ENCODE measurements at regions not wholly inside any gene's neighbourhood (a gene's known extent, or its start where the extent isn't known, plus 50 kb on each side); places are given as distances from the start of the nearest gene placed in this dataset.

- DNase-seq (ENCODE audit: low read depth in 1 of 2, low spot score in 1 of 2) = no peak
Measured at GRCh38 chr15:53307952-53308624, 451.4 kb downstream of the WDR72 start.

DNA sequence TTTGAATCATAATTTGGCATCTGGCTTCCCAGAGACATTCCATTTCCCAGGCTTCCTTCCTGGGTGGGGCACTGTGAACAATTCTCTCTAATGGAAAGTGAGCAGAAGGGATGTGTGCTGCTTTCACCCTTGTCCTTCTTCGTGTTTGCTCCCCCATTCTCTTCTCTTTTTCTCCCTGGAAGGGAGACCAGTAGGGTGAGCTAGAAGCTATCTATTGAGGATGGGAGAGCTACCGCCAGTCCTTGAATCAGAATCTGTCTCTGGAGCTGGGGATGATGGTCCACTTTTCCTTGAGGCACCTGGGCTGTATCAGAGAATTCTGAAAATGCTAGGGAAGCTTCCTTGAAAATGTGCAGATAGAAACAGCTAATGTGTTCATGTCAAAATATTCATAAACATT, 453.9 kb downstream of the WDR72 start:
- DNase-seq (ENCODE audit: low read depth in 1 of 2, low spot score in 1 of 2) = no peak

- no peak for DNase-seq (ENCODE audit: low read depth in 1 of 2, low spot score in 1 of 2)
Measured at GRCh38 chr15:53305101-53305500, 454.4 kb downstream of the WDR72 start.

- DNase-seq (ENCODE audit: low read depth in 1 of 2, low spot score in 1 of 2) = no peak
Measured at GRCh38 chr15:53297828-53298227, 461.6 kb downstream of the WDR72 start.

- no peak for DNase-seq (ENCODE audit: low read depth in 1 of 2, low spot score in 1 of 2)
Measured at GRCh38 chr15:53296603-53297002, 462.9 kb downstream of the WDR72 start.

GRCh38 chr15:53295574-53295973, 463.9 kb downstream of the WDR72 start:
- no peak for DNase-seq (ENCODE audit: low read depth in 1 of 2, low spot score in 1 of 2)

- DNase-seq (ENCODE audit: low read depth in 1 of 2, low spot score in 1 of 2) = no peak
Measured at GRCh38 chr15:53288542-53288941, 470.9 kb downstream of the WDR72 start.

- no peak for DNase-seq (ENCODE audit: low read depth in 1 of 2, low spot score in 1 of 2)
Measured at GRCh38 chr15:53274630-53275029, 484.5 kb upstream of the ONECUT1 start.

GRCh38 chr15:53272116-53272515, 482.0 kb upstream of the ONECUT1 start:
- no peak for DNase-seq (ENCODE audit: low read depth in 1 of 2, low spot score in 1 of 2)

- DNase-seq (ENCODE audit: low read depth in 1 of 2, low spot score in 1 of 2) = no peak
Measured at GRCh38 chr15:53266176-53266575, 476.0 kb upstream of the ONECUT1 start.

DNA sequence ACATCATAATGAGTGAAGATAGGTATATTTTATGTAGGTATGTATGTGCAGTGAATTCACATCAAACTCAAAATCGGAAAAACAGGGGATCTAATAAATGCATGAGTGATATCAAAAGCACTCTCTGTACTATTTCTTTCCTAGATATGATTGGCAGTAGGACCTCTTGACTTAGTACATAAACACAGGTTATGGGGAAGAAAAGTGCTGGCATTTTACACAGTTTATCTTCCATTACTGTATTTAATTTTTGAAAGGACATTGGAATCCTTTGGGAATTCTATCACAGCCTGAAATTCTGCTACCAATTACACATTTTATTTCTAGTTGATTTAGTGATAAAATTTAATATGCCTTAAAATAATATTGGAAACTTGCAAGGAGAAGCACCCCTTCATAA, 470.5 kb upstream of the ONECUT1 start:
- no peak for DNase-seq (ENCODE audit: low read depth in 1 of 2, low spot score in 1 of 2)

- DNase-seq (ENCODE audit: low read depth in 1 of 2, low spot score in 1 of 2) = no peak
Measured at GRCh38 chr15:53256457-53256856, 466.3 kb upstream of the ONECUT1 start.

- DNase-seq (ENCODE audit: low read depth in 1 of 2, low spot score in 1 of 2) = no peak
Measured at GRCh38 chr15:53256043-53256442, 465.9 kb upstream of the ONECUT1 start.

DNA sequence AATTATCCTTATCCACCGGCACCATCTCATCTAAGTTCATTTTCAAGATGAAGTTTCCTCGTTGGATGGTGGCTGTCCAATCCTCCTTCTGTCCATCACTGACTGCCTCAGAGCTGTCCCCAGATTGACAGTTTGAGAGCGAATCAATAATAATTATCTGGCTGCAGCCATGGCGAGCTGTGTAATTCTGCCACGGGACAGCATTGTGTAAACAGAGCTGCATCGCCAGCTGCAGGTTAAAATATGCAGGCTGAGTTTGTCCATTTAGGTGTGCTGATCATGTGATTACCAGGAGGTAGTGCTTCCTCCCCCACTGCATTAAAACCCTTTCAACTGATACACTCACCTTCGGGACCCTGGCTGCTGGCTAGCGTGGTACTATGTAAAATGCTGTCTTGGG, 461.9 kb upstream of the ONECUT1 start:
- no peak for DNase-seq (ENCODE audit: low read depth in 1 of 2, low spot score in 1 of 2)

GRCh38 chr15:53251523-53251922, 461.4 kb upstream of the ONECUT1 start:
- DNase-seq (ENCODE audit: low read depth in 1 of 2, low spot score in 1 of 2) = no peak

DNA sequence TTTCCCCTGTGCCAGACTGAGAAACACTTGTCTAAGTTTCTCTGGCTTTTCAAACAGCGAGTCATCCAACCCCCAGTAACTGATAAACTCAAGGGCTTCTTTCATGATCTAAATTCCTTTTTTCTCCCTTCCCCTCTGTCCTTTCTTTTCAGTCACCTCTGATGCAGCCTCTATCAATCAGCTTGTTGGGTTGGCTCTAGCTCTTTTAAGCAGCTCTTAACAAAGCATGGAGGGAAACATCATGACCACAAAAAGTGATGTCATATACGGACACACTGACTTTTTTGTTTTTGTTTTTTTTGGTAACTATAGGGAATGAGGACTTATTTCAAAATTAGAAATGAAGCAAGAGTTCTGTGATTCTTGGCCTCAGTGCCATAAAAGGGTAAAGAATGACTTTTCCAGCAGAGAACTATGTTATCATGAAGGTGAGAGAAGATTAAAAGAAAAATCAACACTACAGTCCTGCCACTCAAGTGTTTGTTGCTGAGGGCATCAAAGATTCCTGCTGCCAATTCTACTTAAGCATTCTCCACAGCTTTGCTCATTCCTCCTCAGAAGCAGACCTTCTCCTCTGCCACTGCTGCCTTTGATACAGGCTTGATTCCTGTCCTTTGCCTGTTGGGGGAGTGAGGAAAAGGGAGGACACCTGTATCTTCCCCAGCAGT, 457.0 kb upstream of the ONECUT1 start:
- no peak for DNase-seq (ENCODE audit: low read depth in 1 of 2, low spot score in 1 of 2)

DNA sequence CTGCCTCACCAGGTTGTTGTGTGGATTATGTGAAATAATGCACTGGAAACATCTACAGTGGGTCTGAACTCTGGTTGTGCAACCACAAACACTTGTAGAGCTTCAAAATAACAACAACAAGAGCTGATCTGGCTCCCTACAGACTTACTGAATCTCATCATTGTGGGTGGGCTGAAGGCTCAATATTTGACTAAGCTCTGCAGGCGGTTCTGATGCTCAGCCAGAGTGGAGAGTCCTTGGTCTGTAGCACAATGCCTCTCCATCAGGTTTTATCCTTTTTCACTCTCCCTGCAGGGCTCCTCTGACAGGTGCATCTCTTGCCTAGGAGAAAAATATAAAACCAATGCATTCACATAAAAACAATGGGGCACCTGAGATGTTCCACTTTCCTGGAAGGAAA, 456.3 kb upstream of the ONECUT1 start:
- DNase-seq (ENCODE audit: low read depth in 1 of 2, low spot score in 1 of 2) = no peak

DNA sequence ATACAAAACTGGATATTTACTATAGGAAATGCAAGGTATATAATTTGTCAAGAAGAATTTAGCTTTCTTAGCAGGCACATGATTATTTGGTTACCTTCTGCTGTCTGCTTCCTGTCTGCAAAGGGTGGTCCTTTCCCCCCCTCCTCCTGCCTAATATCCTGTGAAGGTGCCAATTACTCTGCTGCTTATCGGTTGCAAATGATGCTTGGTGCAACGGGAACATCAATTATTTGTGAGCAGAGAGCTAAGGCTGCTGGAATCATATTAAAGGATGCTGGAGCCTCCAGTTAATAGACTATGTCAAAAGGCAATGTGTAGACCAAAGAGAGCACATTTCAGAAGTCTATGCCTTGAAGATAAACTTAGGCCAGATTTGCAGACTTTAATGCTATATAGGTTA, 443.7 kb upstream of the ONECUT1 start:
- no peak for DNase-seq (ENCODE audit: low read depth in 1 of 2, low spot score in 1 of 2)

GRCh38 chr15:53230473-53230872, 440.3 kb upstream of the ONECUT1 start:
- no peak for DNase-seq (ENCODE audit: low read depth in 1 of 2, low spot score in 1 of 2)

GRCh38 chr15:53226559-53226958, 436.4 kb upstream of the ONECUT1 start:
- no peak for DNase-seq (ENCODE audit: low read depth in 1 of 2, low spot score in 1 of 2)

- DNase-seq (ENCODE audit: low read depth in 1 of 2, low spot score in 1 of 2) = no peak
Measured at GRCh38 chr15:53225781-53226180, 435.6 kb upstream of the ONECUT1 start.

DNA sequence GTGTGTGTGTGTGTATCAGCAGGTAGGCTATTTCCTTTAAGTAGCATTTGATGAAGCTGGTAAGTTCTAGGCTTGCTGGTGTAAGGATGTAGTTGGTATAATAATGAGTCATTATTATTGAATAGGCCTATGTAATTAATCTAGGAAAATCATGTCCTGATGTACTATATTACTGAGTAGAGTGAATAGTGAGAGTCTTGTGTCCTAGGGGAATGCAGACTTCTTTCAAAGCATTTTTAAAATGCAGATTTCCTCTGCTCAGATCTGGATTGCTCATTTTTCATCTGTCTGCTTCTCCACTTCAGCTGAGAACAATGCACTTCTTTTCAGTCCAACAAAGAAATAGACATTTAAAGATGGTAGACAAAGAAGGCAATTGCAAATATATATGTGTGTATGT, 434.2 kb upstream of the ONECUT1 start:
- no peak for DNase-seq (ENCODE audit: low read depth in 1 of 2, low spot score in 1 of 2)

DNA sequence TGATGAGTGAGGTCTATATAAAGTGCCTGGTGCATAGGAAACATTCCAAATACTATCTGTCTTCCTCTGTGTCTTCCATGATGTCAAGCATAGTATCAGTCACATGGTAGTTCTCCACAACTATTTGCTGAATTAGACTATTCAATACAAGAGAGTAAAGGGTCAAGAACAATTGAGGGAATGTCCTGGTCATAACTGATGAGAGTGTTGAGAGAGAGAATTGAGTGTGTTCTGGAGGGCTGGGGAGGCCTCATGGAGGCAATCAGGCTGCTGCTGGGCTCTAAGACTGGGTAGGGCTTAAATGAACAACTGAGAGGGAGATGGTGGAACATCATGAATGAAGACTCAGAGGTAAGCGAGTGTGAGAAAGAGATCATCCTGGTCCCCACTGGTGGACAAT, 433.7 kb upstream of the ONECUT1 start:
- DNase-seq (ENCODE audit: low read depth in 1 of 2, low spot score in 1 of 2) = no peak

Data from activated CD4-positive, alpha-beta T cell treated with anti-CD3 and anti-CD28 coated beads, Interleukin-2, amount 50 U/mL, for 24 hours (primary cell).